NCI-H2227 treated with DMSO at 0.1 percent for 48 hours (cell line): ENCODE measurements at regions not wholly inside any gene's neighbourhood (a gene's known extent, or its start where the extent isn't known, plus 50 kb on each side); places are given as distances from the start of the nearest gene placed in this dataset.

ENCODE experiments used
- DNase-seq: peaks from one replicate; lab custom pipeline; 2025; lab: John Stamatoyannopoulos, UW

DNA sequence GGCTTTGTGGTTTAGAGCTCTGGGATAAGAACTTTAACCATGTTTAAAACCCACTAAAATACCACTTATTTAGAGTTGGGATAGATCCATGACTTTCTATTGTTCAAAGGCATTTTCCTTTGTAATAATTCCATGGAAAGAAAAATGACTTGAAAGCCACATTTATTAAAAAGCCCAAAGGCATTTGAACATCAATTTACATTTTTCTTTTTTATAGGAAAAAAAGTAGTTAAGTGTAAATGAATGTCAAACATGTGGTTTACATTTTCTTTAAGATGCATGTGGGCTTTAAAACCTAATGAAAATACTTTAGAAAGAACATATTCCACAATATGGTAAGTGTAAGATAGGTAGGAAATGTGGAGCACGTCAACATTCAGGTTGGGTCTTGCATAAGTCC lies 443.2 kb downstream of the TOX3 start:
- DNase-seq = no peak

DNA sequence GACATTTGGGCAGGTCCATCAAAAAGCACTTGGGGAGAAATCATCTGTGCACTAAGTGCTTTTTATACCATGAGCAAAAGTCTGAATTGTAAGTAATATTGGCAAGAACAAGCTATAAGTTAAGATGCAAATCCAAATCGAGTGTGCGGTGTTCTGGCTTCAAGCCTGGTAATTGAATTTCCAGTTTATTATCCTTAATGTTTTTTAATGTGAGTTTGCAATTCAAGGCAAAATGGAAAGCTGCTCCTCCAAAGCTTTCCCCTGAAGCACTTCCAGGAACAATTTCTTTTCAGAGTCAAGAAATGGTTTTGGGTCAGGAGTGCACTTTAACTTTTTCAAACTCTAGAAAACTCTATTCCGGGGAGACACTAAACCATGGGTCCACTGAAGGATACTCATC lies 445.7 kb downstream of the TOX3 start:
- DNase-seq = no peak

DNA sequence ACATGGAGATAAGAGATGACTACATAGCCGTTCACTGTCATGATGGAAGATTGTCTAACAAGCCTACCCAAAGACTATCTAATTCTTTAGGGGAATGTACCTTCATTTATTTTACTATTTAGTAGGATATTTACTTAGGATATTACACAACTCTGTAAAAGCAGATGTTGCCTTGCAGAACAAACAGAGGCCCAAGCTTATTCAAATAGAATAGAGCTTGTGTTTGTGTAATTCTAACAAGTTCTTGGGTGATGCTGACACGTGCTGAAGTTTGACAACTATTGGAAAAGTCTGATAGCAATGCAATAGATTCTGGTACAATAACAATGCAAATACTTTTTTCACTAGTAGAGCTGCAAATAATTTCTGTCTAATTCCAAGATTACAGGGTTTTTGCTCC lies 447.6 kb downstream of the TOX3 start:
- no peak for DNase-seq

DNA sequence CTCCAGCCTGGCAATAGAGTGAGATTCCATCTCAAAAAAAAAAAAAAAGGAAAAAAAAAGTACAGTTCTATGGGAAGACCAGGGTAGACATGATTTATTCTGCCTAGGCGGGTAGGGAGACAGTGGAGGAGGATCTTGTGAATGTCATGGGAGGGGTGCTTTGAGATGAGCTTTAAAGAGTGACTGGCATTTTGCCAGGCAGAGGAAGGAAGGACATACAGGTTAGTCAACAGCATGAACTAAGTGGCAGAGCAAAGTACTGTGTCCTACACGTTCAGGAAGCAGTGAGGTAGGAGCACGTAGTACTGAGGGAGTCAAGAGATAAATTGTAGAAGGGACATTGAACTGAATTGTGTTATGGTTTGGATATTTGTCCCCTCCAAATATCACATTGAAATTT lies 451.5 kb downstream of the TOX3 start:
- DNase-seq = no peak

DNA sequence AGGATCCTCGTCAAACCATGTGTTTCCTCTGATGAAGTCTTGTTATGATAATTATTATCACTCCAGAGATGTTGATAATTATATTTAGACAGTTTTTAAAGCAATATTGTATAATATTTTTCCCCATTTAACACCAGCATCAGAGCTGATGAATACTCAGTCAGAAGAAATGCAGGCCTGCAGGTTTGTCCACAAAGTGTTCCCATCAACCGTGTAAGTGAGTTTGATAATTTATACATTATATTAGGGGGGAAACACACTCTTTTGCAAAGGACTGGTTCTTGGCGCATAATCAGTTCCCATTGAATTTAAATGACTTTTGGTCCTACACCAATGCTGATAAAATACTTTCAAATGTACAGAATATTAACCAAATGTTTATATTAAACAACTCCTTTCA lies 454.8 kb downstream of the TOX3 start:
- no peak for DNase-seq

DNA sequence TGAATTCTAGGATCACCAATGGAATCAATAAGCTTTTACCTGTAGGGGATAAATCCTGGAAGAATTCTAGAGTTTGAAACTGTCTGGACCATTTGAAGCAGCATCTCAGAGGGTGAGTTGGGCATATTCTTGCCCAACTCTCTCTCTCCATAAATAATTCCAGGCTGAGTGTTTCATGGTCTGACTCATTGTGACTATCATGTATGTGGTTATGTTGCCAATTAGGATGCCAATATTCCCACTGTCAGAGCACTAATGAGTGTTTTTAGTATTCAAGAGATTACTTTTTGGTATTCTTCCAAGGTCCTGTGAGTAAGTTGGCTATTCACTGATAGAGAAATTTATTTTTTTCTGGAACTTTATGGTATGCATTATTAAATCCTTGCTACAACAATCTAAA lies 456.9 kb downstream of the TOX3 start:
- no peak for DNase-seq

DNA sequence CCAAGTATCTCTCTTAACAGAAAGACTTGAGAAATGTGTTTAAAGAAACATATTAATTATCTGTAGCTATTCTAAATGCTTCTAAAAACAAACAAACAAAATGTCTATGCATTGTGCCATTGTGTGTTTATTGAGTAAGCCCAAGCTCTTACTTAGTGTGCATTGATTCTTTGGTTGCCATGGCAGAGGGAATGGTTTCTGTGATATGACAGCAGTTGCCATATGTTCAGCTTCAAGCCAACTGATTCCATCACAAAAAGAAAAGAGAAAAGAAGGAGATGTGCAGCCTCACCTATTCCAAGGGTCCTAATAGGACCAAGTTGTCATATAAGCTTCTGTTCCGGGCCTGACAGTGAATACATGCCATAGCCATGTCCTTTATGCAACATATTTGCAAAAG lies 457.5 kb downstream of the TOX3 start:
- DNase-seq = no peak

DNA sequence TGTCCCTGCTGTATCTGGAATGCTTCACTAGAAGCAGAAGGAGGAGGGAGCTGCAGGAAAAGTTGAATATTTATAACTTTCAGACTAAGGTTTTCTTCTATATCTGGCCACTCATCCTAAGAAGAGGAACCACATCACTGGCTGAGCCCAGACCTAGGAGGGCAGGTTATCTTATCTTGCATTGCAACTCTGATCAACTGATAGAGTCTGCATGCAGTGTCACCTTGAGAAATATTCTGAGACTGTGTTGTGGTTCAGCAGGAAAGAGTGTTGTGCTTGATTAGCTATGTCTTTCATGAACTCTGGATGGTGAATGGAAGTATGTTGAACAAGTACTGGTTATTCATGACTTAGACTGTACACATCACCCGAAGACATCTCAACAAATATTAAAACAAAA lies 460.0 kb downstream of the TOX3 start:
- no peak for DNase-seq

DNA sequence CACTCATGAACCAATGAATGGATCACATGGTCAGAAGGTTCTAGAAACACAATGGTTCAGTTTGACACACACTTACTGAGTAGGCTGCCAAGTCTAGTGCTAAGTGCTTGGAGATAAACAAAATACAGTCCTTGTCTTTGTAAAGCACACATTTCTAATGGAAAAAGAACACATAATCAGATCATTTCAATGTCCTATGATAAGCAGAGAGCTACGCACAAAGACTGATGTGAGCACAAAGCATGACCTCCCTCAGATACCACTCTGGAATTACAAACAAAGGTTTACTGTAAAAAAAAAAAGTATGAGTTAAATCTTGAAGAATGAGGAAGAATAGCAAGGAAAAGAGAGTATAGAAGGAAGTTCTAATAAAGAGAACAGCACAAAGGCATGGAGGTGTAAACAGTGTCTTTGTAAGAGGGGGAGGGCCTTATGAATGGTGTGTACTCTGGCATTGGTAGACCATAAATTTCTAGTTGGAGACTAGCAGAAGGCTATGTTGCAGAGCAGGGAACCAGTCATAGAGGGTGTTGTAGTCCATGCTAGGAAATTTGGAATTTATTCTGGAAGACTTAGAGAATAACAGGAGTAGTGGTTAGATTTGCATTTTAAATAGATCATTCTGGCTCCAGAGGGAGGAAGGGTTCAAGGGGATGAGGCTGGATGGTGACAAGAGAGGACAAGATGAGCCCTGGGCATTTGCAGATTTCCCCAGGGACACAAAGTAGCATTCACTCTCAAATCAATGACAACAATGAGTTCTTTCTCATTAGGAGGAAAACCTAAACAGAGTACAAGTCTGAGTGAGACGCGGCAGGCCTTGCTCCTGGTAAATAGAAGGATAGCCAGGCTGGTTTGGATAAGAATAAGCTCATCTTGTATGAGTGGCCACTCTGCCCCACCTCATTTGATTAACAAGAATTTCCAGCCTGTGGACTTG lies 468.0 kb downstream of the TOX3 start:
- DNase-seq = no peak

DNA sequence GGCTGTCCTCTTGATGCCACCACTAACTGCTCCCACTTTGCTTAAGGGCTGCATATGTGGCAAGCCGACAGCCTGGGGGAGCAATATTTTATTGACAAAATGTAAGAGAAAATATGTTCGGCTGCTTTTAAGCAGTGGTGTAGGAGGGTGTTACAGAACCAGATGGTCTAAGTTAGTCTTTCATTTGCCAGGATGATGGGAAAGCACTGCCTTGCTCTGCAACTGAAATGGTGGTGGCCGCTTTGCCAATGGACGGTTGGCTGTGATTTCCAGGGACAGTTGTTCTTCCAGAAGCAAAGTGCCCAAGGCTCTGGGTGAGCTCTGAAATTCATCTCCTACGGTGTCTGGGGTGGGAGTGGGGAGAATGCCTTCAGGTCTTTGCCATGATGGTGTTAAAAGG lies 469.3 kb downstream of the TOX3 start:
- DNase-seq = no peak

DNA sequence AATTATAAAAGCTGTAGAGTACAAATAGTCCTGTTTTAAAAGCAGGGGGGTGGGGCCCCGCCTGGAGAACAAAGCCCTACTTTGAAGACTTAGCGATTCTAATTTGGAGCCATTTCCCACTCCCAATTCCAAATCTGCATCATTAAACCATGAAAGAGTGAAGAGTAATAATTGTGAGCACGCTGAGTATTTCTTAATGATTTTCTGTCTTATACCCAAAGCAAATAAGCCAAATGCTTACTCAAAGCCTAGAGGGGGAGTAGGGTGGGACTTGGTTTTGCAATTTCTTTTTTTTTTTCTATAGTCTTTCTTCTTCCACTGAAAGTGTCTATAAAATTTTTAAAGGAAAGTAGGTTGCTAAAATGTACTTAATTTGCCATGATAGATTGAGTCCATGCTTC lies 470.1 kb downstream of the TOX3 start:
- DNase-seq = no peak

DNA sequence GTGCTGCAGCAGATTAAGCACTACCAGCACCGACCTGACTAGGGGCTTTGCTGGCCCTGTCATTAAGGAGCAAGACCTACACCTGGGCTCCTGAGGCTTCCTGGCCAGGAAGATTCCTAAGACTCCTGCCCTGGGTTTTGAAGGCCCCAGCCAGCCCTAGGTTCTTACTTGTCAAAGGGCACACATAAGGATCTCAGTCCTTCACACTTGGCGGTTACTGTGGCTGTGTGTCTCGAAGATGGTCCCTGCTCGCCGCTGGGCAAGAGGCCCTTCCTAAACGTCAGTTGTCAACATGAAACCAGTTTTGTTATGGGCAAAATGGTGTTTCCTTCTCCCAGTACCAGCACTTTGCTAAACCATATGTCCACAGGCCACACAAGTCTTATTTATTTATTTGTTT lies 470.6 kb downstream of the TOX3 start:
- no peak for DNase-seq

DNA sequence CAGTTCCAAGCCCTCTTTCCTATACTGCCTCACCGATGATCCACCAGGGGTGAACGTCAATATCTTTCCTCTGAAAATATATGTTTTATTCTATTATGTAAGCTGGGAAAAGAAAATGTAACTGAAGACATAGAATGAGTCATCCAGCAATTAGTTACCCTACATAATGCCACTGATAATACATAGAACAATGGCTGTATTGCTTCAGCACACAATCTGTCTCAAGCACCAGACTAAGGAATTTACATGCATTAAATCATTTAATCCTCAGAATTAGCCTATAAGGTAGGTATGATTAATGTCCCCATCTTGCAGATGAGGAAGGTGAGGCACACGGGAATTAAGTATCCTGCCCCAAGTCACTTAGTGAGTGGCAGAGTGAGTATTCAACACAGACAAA lies 472.8 kb downstream of the TOX3 start:
- DNase-seq = no peak

DNA sequence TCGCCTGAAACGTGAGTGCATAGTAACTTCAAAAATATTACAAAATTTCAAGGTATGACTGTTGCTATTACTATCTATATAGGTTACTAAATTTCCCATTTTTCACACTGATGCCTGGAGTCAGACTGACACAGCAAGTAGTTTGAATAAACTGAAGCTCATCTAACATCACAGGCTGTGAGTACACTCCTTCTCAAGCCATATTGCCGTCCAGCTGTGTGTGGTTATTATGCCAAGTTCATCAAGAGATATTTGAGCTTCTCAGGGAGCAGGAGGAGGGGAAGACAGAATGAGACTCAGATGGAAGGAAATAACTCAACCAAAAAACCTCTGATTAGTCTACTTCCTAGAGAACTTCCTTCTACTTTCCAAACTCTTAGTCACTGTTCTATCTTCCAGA lies 473.9 kb downstream of the TOX3 start:
- no peak for DNase-seq

DNA sequence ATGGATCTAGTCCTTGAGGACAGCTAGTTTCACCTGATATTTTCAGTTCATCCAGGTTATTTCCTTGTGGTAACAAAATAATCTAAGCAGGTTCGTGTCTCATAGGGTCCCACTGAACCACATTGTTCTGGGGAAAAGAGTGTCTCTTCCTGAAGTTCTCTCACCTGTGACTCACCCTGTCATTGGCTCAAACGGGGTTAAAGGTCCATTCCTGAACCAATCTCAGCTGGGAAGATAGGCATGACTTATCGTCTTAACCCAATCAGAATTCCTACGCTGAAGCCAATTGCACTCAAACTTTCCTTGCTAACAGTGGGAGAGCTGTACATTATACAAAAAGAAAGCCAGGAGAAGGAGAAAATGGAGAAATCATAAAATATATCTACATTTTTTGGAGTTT lies 475.8 kb downstream of the TOX3 start:
- no peak for DNase-seq

DNA sequence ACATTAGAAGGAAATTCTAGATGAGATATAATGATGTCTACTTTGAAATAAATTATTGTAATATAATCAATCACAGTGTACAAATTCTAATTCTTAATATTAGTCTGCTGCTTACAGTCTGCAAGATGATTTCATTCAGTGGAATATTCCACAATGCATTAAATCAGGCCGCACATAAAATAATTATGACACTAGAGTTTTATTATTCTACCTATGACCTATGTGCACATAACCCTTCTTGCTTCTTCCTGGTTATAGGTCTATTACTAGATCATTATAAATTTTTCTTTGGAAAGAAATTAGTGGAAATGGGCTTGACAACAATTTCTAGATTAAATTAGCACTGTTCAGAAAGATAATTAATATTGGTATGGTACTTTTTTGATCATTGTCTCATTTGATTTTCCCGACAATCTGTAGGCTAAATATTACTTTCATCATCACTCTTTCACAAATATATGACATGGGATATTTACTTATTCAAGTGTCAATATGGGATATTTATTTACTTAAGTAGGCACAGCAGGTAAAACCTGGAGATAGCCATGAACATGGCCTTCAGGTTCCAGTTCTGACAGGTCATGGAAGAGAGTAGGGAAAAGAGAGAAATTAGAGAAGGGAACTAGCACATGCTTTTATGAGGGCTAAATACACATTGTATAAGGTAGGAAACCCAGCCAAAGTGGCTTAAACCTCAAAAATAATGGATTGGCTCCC lies 476.4 kb downstream of the TOX3 start:
- DNase-seq = no peak

DNA sequence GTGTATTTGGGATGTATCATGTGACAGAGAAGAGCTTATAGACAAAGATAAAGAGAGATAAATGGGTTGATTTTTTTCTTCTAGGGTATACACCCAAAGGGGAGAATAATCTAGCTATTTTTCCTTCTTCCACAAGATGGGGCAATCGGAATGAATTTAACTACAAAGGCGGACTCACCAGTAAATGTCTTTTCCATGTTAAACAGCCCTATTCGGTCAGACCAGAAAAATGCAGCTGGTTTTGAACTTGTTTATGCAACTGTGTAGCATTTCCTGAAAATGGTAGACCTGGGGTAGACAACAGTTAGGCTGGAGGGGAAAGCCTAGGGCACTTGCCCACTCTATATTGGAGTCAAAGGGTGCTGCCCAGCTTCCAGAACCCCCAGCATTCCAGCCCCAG lies 477.1 kb downstream of the TOX3 start:
- DNase-seq = peak; percentile 52

DNA sequence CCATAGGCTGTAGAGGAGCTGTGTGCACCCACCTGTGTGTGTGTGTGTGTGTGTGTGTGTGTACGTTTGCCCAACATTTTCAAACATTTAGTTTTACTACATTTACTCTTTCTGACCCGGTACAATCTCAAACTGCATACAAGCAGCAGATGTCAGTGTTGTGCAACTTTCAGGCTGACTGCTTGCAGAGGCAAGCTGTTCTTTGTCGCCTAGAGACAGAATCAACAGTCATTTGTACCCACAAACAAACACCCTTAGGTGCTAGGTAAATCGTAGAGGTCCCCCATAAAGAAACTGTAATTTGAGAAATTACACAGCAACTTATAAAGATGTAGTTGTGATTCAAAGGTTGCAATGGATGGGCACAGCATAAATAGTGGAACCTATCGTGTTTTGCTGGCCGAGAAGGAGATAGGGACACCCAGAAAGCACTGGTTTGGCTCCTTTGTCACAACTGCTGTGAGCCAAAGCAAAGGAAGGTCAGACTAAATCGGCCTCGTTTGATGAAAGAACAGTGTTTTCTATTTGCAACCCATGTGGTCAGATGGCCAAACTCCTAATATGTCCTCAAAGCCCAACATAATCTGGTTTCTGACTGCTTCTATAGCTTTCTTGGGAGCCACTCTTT lies 478.4 kb downstream of the TOX3 start:
- DNase-seq = peak; percentile 31

DNA sequence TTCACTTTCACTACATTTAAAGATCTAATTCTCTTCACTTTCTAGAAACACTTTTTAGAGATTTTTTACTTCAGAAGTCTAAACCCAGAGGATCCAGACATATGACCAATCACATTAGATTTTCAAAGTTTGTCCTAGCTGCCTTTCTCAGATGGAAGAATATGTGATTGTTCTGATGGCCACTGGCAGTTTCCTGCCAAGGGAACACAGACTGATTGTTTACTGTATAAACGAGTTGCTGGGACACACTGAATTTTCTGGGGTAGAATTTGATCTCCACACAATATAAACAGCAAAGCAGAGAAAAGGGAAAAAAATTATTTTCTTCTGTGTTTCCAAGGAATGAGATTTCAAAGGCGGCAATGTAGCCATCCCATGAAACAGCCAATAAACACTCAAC lies 480.0 kb downstream of the TOX3 start:
- no peak for DNase-seq

DNA sequence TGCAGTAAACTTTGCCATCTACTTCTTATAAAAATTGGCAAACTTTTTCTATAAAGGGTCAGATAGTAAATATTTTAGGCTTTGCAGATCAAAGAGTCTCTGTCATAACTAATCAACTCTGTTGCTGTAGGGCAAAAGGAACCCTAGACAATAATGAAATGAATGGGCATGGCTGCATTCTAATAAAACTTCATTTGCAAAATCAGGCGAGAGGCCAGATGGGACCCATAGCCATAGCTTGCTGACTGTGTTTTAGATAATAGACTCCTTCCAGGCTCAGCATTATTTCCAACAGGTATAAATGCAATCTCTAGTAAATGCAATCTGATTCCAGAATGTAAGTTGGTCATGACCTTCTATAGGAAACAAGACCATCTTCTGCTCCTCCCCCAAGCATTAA lies 490.7 kb downstream of the TOX3 start:
- DNase-seq = no peak

DNA sequence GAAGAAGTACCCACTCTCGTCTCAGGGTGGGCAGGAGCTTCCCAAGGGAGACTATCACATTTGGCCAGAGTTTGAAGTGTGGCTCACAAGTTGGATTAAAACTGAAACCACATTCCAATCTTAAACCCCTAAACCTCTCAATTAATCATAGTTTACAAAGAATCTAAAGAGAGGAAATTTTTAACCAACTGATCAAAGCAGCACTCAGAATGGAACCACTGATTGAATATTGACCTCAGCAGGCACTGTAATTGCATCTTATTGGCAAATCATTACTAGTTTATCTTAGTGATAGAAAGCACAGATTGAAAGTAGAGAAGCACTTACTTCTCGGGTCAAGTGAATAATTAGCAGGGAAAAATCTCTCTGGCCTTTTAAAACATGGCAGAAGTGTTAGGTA lies 491.6 kb downstream of the TOX3 start:
- DNase-seq = no peak

DNA sequence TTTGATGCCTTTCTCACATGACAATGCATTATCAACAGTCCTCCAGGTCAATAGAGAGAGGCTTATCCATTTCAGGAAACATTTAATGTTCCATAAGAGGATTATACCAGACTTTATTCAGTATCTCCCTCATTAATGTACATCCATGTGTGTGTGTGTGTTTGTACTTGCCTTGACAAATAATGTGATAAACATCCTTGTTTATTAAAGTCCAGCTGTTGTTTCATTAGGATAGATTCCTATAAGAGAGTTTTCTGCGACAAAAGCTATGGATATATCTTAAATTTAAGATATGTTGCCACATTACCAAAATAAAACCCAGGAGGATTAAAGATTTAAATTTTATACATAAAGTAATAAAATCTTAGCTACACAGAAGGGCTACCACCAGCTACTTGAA lies 492.6 kb downstream of the TOX3 start:
- DNase-seq = no peak

DNA sequence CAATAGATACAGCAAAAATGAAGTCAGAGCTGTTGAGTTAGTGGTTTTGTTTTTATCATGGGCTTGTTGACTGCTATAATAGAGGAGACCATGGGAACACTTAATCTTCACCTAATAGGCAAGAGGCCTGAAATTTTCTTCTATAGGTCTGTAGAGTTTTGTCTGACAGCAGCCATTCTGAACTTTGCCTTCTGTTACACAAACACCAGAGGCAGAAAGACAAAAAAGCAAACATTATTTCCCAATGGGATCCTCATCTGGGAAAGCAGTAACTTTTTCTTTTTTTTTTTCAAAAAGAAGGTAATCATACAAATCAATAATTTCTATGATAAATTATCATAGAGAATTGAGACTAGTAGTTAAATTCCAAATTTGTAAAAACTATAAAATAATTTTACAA lies 494.1 kb downstream of the TOX3 start:
- DNase-seq = no peak
